GM10266 (cell line): ENCODE measurements at regions not wholly inside any gene's neighbourhood (a gene's known extent, or its start where the extent isn't known, plus 50 kb on each side); places are given as distances from the start of the nearest gene placed in this dataset.

Source experiments
- DNase-seq: peaks from one replicate; pipeline ENCODE4 v3.0.0; 2012; ENCODE audit errors: extremely low spot score
- CTCF ChIP-seq: IDR thresholded peaks from 2 replicates; pipeline ENCODE4 v1.5.1; 2012; ENCODE audit warnings: mild to moderate bottlenecking, low read depth; ENCODE audit not compliant: control insufficient read depth, insufficient read depth; ENCODE audit errors: missing control alignments

GRCh38 chr13:31955741-31956140, 75.8 kb upstream of the FRY start:
- TF ChIP-seq CTCF, result no peak
- no peak for DNase-seq

GRCh38 chr13:31956980-31957644, 74.5 kb upstream of the FRY start:
- TF ChIP-seq CTCF, result no peak
- no peak for DNase-seq

- TF ChIP-seq CTCF, result no peak
Measured at GRCh38 chr13:31957772-31958171, 73.8 kb upstream of the FRY start.

DNA sequence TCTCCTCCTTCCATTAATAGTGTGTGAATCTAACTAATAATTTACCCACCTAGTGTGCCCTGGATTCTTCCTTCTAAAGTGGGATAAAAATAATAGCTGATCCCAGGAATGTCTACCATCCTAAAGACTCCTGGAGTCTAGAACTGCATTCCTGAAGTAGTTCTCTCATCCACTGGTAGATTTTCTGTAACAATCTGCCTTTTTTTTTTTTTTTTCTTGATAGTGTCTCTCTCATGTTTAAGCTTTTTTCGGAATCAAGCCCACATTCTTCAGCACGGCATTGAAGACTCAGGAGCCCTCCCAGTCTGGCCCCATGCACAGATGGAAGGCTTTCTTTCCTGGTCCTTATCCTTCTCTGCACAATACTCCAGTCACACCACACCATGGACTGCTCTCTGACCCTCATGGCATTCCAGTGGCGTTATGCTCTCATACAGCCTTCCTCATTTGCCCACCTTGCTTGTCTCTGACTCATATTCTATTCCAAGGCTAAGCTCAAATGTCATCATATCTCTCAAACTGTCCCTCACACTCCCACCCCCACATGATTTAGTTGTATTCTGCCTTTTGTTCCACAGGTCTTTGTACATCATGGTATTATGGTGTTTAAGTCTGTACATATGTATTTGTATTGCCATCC, 68.7 kb upstream of the FRY start:
- no peak for TF ChIP-seq CTCF
- DNase-seq, result no peak

More at GRCh38 chr13:31957772-31958171, 73.8 kb upstream of the FRY start:
- DNase-seq, result no peak

GRCh38 chr13:31963631-31964030, 67.9 kb upstream of the FRY start:
- DNase-seq, result no peak
- TF ChIP-seq CTCF, result no peak

DNA sequence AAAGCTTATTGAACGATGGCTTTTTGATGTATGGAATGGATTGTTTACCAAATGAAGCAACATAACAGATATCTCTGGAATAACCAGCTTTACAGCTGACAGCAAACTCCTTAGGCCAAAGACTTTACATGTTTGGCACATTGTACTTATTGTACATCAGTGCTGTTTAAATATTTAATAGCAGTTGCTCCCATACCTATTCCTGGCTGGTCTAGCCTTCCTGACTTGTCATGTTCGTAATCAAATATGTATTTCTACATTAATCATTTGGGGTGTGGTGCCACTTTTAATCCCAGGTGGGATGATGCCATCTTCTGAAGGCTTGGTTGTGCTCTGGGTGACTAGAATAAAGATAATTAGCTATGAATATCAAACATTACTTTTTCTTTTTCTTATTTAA, 67.4 kb upstream of the FRY start:
- TF ChIP-seq CTCF, result no peak
- DNase-seq, result no peak

DNA sequence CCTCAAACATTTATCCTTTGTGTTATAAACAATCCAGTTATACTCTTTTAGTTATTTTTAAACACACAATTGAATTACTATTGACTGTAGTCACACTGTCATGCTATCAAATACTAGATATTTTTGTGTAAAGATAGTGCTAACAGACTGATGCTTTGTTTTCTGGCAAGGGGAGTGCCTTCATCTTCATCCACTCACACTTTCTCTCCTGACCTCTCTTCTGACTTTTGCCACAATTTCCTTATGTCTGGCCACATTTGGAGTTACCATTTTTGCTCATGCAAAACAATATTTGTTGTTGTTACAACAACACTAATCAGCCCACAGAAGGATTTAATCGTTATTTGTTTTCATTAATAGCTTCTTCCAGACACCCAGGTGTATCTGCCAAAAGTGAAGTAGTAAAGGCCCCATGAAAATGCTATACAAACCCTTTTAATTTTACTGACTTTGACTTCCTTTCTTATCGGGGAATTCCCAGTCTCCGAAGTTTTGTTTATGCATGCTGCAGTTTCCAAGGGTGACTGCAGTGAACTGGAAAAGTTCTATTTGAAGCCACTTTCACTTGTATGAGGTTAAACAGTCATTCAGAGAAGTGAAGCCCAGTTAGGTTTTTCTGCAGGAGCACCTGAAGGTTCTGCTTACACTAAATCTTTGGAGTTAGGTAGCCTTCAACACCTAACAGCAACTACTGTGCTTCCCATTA, 66.1 kb upstream of the FRY start:
- peak; percentile 51 for DNase-seq
- TF ChIP-seq CTCF, result no peak
